Hepatocyte (in vitro differentiated cells): ENCODE measurements at regions not wholly inside any gene's neighbourhood (a gene's known extent, or its start where the extent isn't known, plus 50 kb on each side); places are given as distances from the start of the nearest gene placed in this dataset.

Source experiments
- DNase-seq: peaks from one replicate; pipeline ENCODE4 v3.0.0-alpha.2; 2016; ENCODE audit warnings: low spot score
- H2AFZ ChIP-seq: fragments of 200-600 bp; sonication (generic); 2 replicates; pipeline ENCODE4 v1.6.0; 2016; ENCODE audit warnings: antibody characterized with exemption, mild to moderate bottlenecking
- H3K27ac ChIP-seq: fragments of 200-600 bp; sonication (generic); 2 replicates; pipeline ENCODE4 v1.5.1; 2016; ENCODE audit warnings: mild to moderate bottlenecking
- H3K27me3 ChIP-seq: fragments of 200-600 bp; sonication (generic); 2 replicates; pipeline ENCODE4 v1.6.1; 2016
- H3K36me3 ChIP-seq: fragments of 200-600 bp; sonication (generic); replicated peaks from 2 replicates; pipeline ENCODE4 v1.5.1; 2016; ENCODE audit warnings: low read depth; ENCODE audit not compliant: insufficient read depth
- H3K4me1 ChIP-seq: fragments of 200-600 bp; sonication (generic); 2 replicates; pipeline ENCODE4 v1.5.1; 2016; ENCODE audit warnings: mild to moderate bottlenecking, moderate library complexity; ENCODE audit not compliant: insufficient read depth
- H3K4me2 ChIP-seq: fragments of 200-600 bp; sonication (generic); 2 replicates; pipeline ENCODE4 v1.6.0; 2016
- H3K4me3 ChIP-seq: fragments of 200-600 bp; sonication (generic); 2 replicates; pipeline ENCODE4 v1.5.1; 2016; ENCODE audit warnings: mild to moderate bottlenecking
- H3K79me2 ChIP-seq: fragments of 200-600 bp; sonication (generic); 2 replicates; pipeline ENCODE4 v1.6.0; 2017; ENCODE audit warnings: mild to moderate bottlenecking
- H3K9me2 ChIP-seq: fragments of 200-600 bp; sonication (generic); replicated peaks from 2 replicates; pipeline ENCODE4 v1.6.0; 2017; ENCODE audit warnings: mild to moderate bottlenecking; ENCODE audit not compliant: insufficient read depth
- H3K9me3 ChIP-seq: fragments of 200-600 bp; sonication (generic); 2 replicates; pipeline ENCODE4 v1.5.1; 2016; ENCODE audit warnings: low read depth, mild to moderate bottlenecking
- H4K20me1 ChIP-seq: fragments of 200-600 bp; sonication (generic); 2 replicates; pipeline ENCODE4 v1.6.0; 2016; ENCODE audit warnings: mild to moderate bottlenecking; ENCODE audit not compliant: insufficient read depth, poor library complexity, severe bottlenecking
- CTCF ChIP-seq: fragments of 200-600 bp; sonication (generic); IDR thresholded peaks from 2 replicates; pipeline ENCODE4 v1.5.1; 2016; ENCODE audit warnings: antibody characterized with exemption, mild to moderate bottlenecking; ENCODE audit not compliant: poor library complexity
- EZH2 ChIP-seq: fragments of 200-600 bp; sonication (generic); IDR thresholded peaks from 2 replicates; pipeline ENCODE4 v1.6.1; 2016; ENCODE audit warnings: antibody characterized with exemption, mild to moderate bottlenecking, borderline replicate concordance
- EZH2phosphoT487 ChIP-seq: fragments of 200-600 bp; sonication (generic); IDR thresholded peaks from one replicate; pipeline ENCODE4 v1.6.1; 2018; ENCODE audit warnings: antibody characterized with exemption, mild to moderate bottlenecking, low read depth, moderate library complexity; ENCODE audit not compliant: unreplicated experiment, severe bottlenecking
- WGBS: methylation state at CpG from one replicate; pipeline ENCODE4 v1.1.6; 2016; ENCODE audit warnings: low lambda C conversion rate; ENCODE audit errors: missing lambda C conversion rate; 5-methylcytosine and 5-hydroxymethylcytosine counted together

GRCh38 chr1:96538111-96538641 is 183.4 kb upstream of the PTBP2 start:
- Histone ChIP-seq H3K27ac (peak overlapping the region; percentile 80), H3K36me3 (no peaks in the 10 kb centered on the region), H3K4me1 (peaks cover 9% of the 10 kb centered on the region), H3K9me3 (no peaks in the 10 kb centered on the region), H2AFZ (no peak overlapping the region), H4K20me1 (no peaks in the 10 kb centered on the region), H3K79me2 (no peaks in the 10 kb centered on the region), H3K9me2 (no peaks in the 10 kb centered on the region), H3K4me2 (peak overlapping the region; percentile 55), H3K27me3 (no peaks in the 10 kb centered on the region), H3K4me3 (no peak overlapping the region)
- peak; percentile 46 for DNase-seq
- 62% methylated on average over 4 of the region's 4 CpGs for WGBS
- TF ChIP-seq EZH2 (no peak), EZH2phosphoT487 (no peak), CTCF (peak; percentile 20)

- Histone ChIP-seq H3K4me1 (peaks cover 9% of the 10 kb centered on the region), H4K20me1 (no peaks in the 10 kb centered on the region), H3K79me2 (no peaks in the 10 kb centered on the region), H3K9me2 (no peaks in the 10 kb centered on the region), H3K27ac (peak overlapping the region; percentile 80), H3K27me3 (no peaks in the 10 kb centered on the region), H3K4me3 (no peak overlapping the region), H3K36me3 (no peaks in the 10 kb centered on the region), H2AFZ (no peak overlapping the region), H3K9me3 (no peaks in the 10 kb centered on the region), H3K4me2 (peak overlapping the region; percentile 55)
- TF ChIP-seq EZH2phosphoT487 (no peak), EZH2 (no peak), CTCF (no peak)
- WGBS, result 50% methylated on average over 5 of the region's 5 CpGs
- peak; percentile 73 for DNase-seq
Measured at GRCh38 chr1:96538883-96539282, 182.7 kb upstream of the PTBP2 start.

- H4K20me1 ChIP-seq, result no peaks in the 10 kb centered on the region
- H3K79me2 ChIP-seq, result no peaks in the 10 kb centered on the region
- H2AFZ ChIP-seq, result no peak overlapping the region
- no peaks in the 10 kb centered on the region for H3K9me2 ChIP-seq
- H3K4me1 ChIP-seq, result peaks cover 9% of the 10 kb centered on the region
- no peak overlapping the region for H3K4me3 ChIP-seq
- H3K4me2 ChIP-seq, result no peak overlapping the region
- H3K27ac ChIP-seq, result no peak overlapping the region
- TF ChIP-seq CTCF, result no peak
- TF ChIP-seq EZH2, result no peak
- TF ChIP-seq EZH2phosphoT487, result no peak
- DNase-seq, result no peak
- WGBS, result 50% methylated on average over 2 of the region's 2 CpGs
- no peaks in the 10 kb centered on the region for H3K36me3 ChIP-seq
- H3K27me3 ChIP-seq, result no peaks in the 10 kb centered on the region
- H3K9me3 ChIP-seq, result no peaks in the 10 kb centered on the region
Measured at GRCh38 chr1:96541491-96541890, 180.1 kb upstream of the PTBP2 start.
